Mesendoderm (in vitro differentiated cells): ENCODE measurements at regions not wholly inside any gene's neighbourhood (a gene's known extent, or its start where the extent isn't known, plus 50 kb on each side); places are given as distances from the start of the nearest gene placed in this dataset.

Experiments
- DNase-seq: peaks from one replicate; pipeline ENCODE4 v3.0.0; 2013
- H2AK5ac ChIP-seq: 2 replicates; pipeline ENCODE4 v1.6.1; 2013; ENCODE audit warnings: low read length, inconsistent platforms
- H2BK120ac ChIP-seq: 2 replicates; pipeline ENCODE4 v1.6.1; 2013; ENCODE audit warnings: low read depth, mild to moderate bottlenecking, low read length, moderate library complexity, mixed read lengths
- H2BK15ac ChIP-seq: replicated peaks from 2 replicates; pipeline ENCODE4 v1.6.1; 2013; ENCODE audit warnings: low read depth, mild to moderate bottlenecking, moderate library complexity
- H2BK5ac ChIP-seq: 2 replicates; pipeline ENCODE4 v1.6.1; 2013; ENCODE audit warnings: low read length, inconsistent platforms
- H3K18ac ChIP-seq: 2 replicates; pipeline ENCODE4 v1.6.1; 2013; ENCODE audit warnings: mild to moderate bottlenecking, low read length, mixed read lengths
- H3K23ac ChIP-seq: one replicate; pipeline ENCODE4 v1.6.1; 2013; ENCODE audit warnings: low read length
- H3K27ac ChIP-seq: 2 replicates; pipeline ENCODE4 v1.5.1; 2013; ENCODE audit warnings: low read depth, mild to moderate bottlenecking, inconsistent platforms, low read length, moderate library complexity
- H3K27me3 ChIP-seq: 2 replicates; pipeline ENCODE4 v1.6.1; 2013; ENCODE audit warnings: low read length, control low read depth, mild to moderate bottlenecking, inconsistent platforms; ENCODE audit not compliant: insufficient read depth, poor library complexity
- H3K36me3 ChIP-seq: 2 replicates; pipeline ENCODE4 v1.6.1; 2013; ENCODE audit warnings: low read length, inconsistent platforms; ENCODE audit not compliant: control insufficient read depth, insufficient read depth
- H3K4ac ChIP-seq: one replicate; pipeline ENCODE4 v1.6.1; 2013; ENCODE audit warnings: low read depth, mild to moderate bottlenecking, low read length, moderate library complexity
- H3K4me1 ChIP-seq: 2 replicates; pipeline ENCODE4 v1.6.1; 2013; ENCODE audit warnings: low read depth, low read length, inconsistent platforms; ENCODE audit not compliant: control insufficient read depth
- H3K4me2 ChIP-seq: 2 replicates; pipeline ENCODE4 v1.6.1; 2013; ENCODE audit warnings: low read length
- H3K4me3 ChIP-seq: 2 replicates; pipeline ENCODE4 v1.5.1; 2013; ENCODE audit warnings: mild to moderate bottlenecking, low read length
- H3K56ac ChIP-seq: one replicate; pipeline ENCODE4 v1.6.1; 2013; ENCODE audit warnings: low read length
- H3K79me1 ChIP-seq: 2 replicates; pipeline ENCODE4 v1.6.1; 2013; ENCODE audit warnings: low read length, inconsistent platforms
- H3K79me2 ChIP-seq: 2 replicates; pipeline ENCODE4 v1.6.1; 2013; ENCODE audit warnings: mild to moderate bottlenecking, low read length; ENCODE audit not compliant: control insufficient read depth, insufficient read depth
- H3K9ac ChIP-seq: 2 replicates; pipeline ENCODE4 v1.6.1; 2013; ENCODE audit warnings: low read length, inconsistent platforms
- H4K5ac ChIP-seq: one replicate; pipeline ENCODE4 v1.6.1; 2013; ENCODE audit warnings: low read length
- H4K8ac ChIP-seq: one replicate; pipeline ENCODE4 v1.6.1; 2013; ENCODE audit warnings: low read depth, mild to moderate bottlenecking, control low read depth, low read length, moderate library complexity
- WGBS: extraction: QIAGEN DNeasy Blood & Tissue Kit; methylation state at CpG from one replicate; pipeline ENCODE4 v1.1.7; 2013; ENCODE audit warnings: low lambda C conversion rate, missing lambda C conversion rate; ENCODE audit not compliant: insufficient coverage; ENCODE audit errors: extremely low coverage; 5-methylcytosine and 5-hydroxymethylcytosine counted together

DNA sequence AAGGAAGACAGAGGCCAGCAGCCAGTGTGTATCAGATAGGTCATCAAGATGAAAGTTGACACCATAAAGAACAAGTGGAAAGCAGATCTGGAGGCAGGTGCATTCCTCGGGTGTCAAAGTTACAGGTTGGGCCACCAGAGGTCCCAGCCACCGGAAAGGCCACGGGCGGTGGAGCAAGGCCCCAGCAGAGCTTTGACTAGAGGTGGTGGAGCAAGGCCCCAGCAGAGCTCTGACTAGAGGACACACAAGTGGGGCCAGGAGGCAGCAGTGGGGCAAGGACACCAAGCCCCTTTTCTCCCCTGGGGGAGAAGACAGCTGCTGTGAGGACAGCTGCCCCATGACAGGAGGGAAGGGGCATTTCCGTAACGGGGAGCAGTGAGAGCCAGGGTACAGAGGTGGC lies 115.1 kb downstream of the GYPC start:
- no peaks in the 10 kb centered on the region for H3K27me3 ChIP-seq
- no peak overlapping the region for H3K27ac ChIP-seq
- no peak overlapping the region for H2BK15ac ChIP-seq
- no peak overlapping the region for H4K8ac ChIP-seq
- no peak overlapping the region for H3K4me3 ChIP-seq
- no peak for DNase-seq
- H3K79me2 ChIP-seq: no peaks in the 10 kb centered on the region
- no peak overlapping the region for H3K56ac ChIP-seq
- no peak overlapping the region for H3K4ac ChIP-seq
- H3K9ac ChIP-seq: no peak overlapping the region
- no peak overlapping the region for H3K4me2 ChIP-seq
- H3K23ac ChIP-seq: no peak overlapping the region
- H4K5ac ChIP-seq: no peak overlapping the region
- no peak overlapping the region for H2BK120ac ChIP-seq
- H2AK5ac ChIP-seq: no peak overlapping the region
- H3K4me1 ChIP-seq: no peaks in the 10 kb centered on the region
- no CpG with 5 or more reads among the region's 6 CpGs for WGBS
- H3K18ac ChIP-seq: no peak overlapping the region
- no peak overlapping the region for H2BK5ac ChIP-seq
- no peaks in the 10 kb centered on the region for H3K79me1 ChIP-seq
- no peaks in the 10 kb centered on the region for H3K36me3 ChIP-seq

DNA sequence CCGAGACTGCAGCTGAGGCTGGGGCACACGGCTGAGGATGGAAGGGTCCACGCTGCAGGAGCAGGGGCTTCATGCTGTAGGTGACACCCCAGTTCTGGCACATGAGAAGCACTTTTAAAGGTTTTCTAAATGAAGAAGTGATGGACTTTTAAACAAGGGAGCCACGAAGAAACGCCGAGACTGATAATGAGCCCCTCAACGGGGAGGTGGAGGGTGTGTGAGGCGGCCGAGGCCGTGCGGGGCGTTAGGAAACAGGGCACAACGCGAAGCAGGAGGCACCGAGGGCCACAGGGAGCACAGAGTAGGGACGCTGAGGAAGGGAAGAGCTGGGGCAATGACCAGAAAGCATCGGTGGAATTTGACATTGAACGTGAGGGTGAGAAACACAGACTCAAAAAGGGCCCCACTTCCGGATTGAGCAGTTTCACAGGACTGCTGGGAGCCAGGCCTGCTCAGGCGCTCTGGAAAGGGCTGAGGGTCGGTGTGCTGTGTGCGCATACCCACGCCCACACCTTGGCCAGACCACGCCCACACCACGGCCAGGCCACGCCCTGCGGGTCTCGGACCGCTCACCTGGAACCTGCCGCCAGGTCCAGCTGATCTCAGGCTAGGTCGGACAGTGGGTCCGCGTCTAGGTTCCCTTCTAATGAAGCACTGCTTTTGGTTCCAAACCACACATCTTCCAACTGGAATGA lies 115.7 kb downstream of the GYPC start:
- Histone ChIP-seq H3K56ac (no peak overlapping the region), H3K9ac (no peak overlapping the region), H2BK15ac (no peak overlapping the region), H3K27ac (no peak overlapping the region), H4K8ac (no peak overlapping the region), H3K4me1 (no peaks in the 10 kb centered on the region), H3K4me2 (no peak overlapping the region), H3K79me1 (no peaks in the 10 kb centered on the region), H3K18ac (no peak overlapping the region), H3K27me3 (no peaks in the 10 kb centered on the region), H3K4me3 (no peak overlapping the region), H2BK5ac (no peak overlapping the region), H3K36me3 (no peaks in the 10 kb centered on the region), H3K79me2 (no peaks in the 10 kb centered on the region), H2AK5ac (no peak overlapping the region), H3K4ac (no peak overlapping the region), H2BK120ac (no peak overlapping the region), H4K5ac (no peak overlapping the region), H3K23ac (no peak overlapping the region)
- no CpG with 5 or more reads among the region's 33 CpGs for WGBS
- no peak for DNase-seq

DNA sequence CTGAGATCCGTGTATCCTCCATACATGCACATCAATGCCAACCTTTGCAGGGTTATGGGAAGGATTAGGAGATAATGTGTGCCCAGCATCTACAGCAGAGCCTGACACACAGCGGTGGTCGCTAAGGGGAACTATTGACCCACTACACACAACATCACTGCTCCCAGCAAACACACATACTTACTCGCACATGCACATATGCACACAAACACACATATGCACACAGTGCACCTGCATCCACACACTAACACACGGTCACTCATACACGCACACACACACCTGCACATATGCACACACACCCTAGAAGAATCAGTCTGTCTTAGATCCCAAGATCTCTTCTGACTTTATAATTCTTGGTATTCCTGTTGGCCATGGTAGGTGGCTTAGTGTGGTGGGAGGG lies 118.3 kb downstream of the GYPC start:
- Histone ChIP-seq H3K79me1 (no peaks in the 10 kb centered on the region), H3K9ac (no peak overlapping the region), H3K36me3 (no peaks in the 10 kb centered on the region), H4K5ac (no peak overlapping the region), H3K27me3 (no peaks in the 10 kb centered on the region), H2AK5ac (no peak overlapping the region), H2BK5ac (no peak overlapping the region), H3K4me1 (peaks cover 3% of the 10 kb centered on the region), H3K23ac (no peak overlapping the region), H3K27ac (no peak overlapping the region), H3K4me3 (no peak overlapping the region), H4K8ac (no peak overlapping the region), H3K79me2 (no peaks in the 10 kb centered on the region), H3K18ac (no peak overlapping the region), H3K4ac (no peak overlapping the region), H3K4me2 (no peak overlapping the region), H2BK15ac (no peak overlapping the region), H2BK120ac (no peak overlapping the region), H3K56ac (no peak overlapping the region)
- no CpG with 5 or more reads among the region's 6 CpGs for WGBS
- no peak for DNase-seq

DNA sequence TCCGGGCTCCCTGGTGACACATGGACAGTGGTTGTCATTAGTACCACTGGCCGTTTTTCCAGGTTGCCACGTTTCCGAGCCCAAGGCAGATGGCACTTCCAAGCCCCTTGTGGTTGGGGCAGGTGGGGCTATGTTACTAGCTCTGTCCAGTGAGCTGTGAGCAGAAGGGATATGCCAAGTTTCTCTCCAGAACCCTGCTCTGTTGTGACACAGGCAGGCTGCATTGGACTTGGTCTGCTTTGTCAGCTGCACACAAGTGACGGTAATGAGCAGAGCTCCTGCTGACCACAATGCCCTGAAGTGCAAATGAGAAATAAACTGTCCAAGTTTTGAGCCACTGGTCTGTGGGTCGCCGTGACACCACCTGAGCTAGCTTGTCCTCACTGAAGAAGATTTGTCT lies 118.8 kb downstream of the GYPC start:
- Histone ChIP-seq H2BK5ac (no peak overlapping the region), H3K27me3 (no peaks in the 10 kb centered on the region), H3K9ac (no peak overlapping the region), H3K79me2 (no peaks in the 10 kb centered on the region), H2BK120ac (no peak overlapping the region), H3K18ac (no peak overlapping the region), H4K8ac (no peak overlapping the region), H3K4me1 (peaks cover 3% of the 10 kb centered on the region), H3K4ac (no peak overlapping the region), H3K27ac (no peak overlapping the region), H3K79me1 (no peaks in the 10 kb centered on the region), H3K4me3 (no peak overlapping the region), H2AK5ac (no peak overlapping the region), H2BK15ac (no peak overlapping the region), H4K5ac (no peak overlapping the region), H3K4me2 (no peak overlapping the region), H3K56ac (no peak overlapping the region), H3K36me3 (no peaks in the 10 kb centered on the region), H3K23ac (no peak overlapping the region)
- WGBS: no CpG with 5 or more reads among the region's 7 CpGs
- no peak for DNase-seq

DNA sequence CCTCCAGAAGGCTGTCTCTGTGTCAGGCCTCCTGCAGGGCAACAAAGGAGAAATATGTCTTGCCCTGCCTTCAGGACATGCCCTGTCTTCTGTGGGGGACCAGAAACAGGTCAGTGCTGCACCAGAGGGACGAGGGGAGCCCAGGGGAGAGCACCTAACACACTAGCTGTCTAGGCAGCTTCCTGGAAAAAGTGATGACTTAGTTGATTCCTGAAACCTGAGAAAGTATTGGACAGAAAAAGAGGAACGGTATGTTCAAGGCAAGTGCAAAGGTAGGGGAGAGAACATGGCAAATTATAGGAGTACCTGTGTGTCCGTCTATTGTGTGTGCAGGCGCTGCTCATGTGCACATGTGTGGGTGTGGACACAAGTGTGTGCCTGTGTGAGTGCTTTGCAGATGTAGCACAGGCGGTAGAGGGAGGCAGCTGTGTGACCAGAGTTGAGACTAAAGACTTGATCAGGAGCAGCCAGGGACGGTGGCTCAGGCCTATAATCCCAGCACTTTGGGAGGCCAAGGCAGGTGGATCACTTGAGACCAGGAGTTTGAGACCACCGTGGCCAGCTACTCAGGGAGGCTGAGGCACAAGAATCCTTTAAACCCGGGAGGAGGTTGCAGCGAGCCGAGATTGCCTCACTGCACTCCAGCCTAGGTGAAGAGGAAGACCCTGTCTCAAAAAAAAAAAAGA lies 119.5 kb downstream of the GYPC start:
- Histone ChIP-seq H3K27ac (no peak overlapping the region), H4K8ac (no peak overlapping the region), H3K79me1 (no peaks in the 10 kb centered on the region), H3K18ac (no peak overlapping the region), H4K5ac (no peak overlapping the region), H2BK120ac (no peak overlapping the region), H3K23ac (no peak overlapping the region), H2BK15ac (no peak overlapping the region), H3K4ac (no peak overlapping the region), H2AK5ac (no peak overlapping the region), H3K4me2 (no peak overlapping the region), H3K56ac (no peak overlapping the region), H3K4me3 (no peak overlapping the region), H3K79me2 (no peaks in the 10 kb centered on the region), H3K4me1 (peaks cover 3% of the 10 kb centered on the region), H3K27me3 (no peaks in the 10 kb centered on the region), H3K9ac (no peak overlapping the region), H2BK5ac (no peak overlapping the region), H3K36me3 (no peaks in the 10 kb centered on the region)
- no CpG with 5 or more reads among the region's 10 CpGs for WGBS
- DNase-seq: no peak

DNA sequence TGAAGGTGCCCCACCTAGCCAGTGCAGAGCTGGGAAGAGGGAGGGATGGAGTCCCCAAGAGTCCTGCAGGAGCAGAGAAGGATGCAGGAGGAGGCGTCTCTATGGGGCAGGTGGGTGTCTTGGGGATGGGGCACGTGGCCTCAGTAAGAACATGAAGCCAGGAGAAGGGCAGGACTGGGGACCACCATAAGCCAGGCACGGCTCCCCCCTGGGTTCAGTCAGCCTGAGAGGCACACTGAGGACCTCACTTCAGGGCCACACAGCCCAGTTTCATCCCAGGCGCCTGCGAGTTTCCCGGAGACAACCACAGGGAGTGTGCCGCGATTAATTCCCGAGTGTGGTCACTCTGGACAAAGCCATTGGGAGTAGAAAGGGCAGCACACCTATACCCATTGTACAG lies 120.3 kb downstream of the GYPC start:
- Histone ChIP-seq H2BK5ac (no peak overlapping the region), H3K9ac (no peak overlapping the region), H2BK15ac (no peak overlapping the region), H2BK120ac (no peak overlapping the region), H3K18ac (no peak overlapping the region), H3K27ac (no peak overlapping the region), H3K4me2 (peak overlapping the region; percentile 92), H3K23ac (no peak overlapping the region), H3K4ac (no peak overlapping the region), H2AK5ac (no peak overlapping the region), H3K4me1 (peaks cover 3% of the 10 kb centered on the region), H3K56ac (no peak overlapping the region), H3K79me1 (no peaks in the 10 kb centered on the region), H3K27me3 (no peaks in the 10 kb centered on the region), H4K5ac (no peak overlapping the region), H4K8ac (no peak overlapping the region), H3K79me2 (no peaks in the 10 kb centered on the region), H3K36me3 (no peaks in the 10 kb centered on the region), H3K4me3 (no peak overlapping the region)
- DNase-seq: no peak
- no CpG with 5 or more reads among the region's 9 CpGs for WGBS
